HG03139 (cell line): ENCODE measurements at regions not wholly inside any gene's neighbourhood (a gene's known extent, or its start where the extent isn't known, plus 50 kb on each side); places are given as distances from the start of the nearest gene placed in this dataset.

Source experiments
- ATAC-seq: cut with Tn5 transposase; IDR thresholded peaks from one replicate; pipeline ENCODE4 v1.9.1; 2021; ENCODE audit not compliant: unreplicated experiment

DNA sequence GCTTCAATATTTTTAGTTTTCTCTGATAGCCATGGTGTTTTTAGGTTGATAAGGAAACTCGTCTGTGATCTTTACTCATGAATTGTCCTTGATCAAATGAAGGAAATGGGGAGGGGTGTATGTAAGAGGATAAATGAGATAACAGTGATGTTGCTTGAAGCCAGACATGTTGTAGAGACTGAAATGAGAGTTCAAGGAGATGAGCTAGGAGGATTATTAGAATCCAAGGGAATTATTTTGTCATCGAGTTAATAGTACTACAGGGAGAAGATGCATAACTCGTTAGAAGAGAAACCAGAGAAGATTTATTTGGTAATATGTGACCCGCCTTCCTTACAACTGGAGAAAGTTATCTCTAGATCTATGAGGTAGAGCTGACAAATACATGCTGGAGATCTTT, 371.3 kb upstream of the DDHD1 start:
- no peak for ATAC-seq

DNA sequence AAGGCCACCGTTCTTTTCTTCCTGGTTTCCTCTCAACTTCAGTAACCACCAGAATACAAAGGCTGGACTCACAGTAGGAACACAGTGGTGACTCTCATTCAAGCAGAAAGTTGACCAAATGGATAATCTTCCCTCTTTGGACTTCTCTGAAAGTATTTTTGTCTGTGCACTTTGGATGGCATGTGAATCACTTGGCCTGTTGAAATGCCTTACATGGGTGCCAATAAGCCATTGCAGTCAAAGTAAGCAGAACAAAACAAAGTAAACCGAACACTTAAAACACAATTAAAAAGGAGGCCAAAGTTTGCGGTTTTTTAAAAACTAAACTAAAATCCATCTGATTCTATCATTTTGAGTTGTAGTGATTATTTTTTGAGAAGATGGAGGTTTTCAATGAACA, 370.1 kb upstream of the DDHD1 start:
- ATAC-seq: no peak

DNA sequence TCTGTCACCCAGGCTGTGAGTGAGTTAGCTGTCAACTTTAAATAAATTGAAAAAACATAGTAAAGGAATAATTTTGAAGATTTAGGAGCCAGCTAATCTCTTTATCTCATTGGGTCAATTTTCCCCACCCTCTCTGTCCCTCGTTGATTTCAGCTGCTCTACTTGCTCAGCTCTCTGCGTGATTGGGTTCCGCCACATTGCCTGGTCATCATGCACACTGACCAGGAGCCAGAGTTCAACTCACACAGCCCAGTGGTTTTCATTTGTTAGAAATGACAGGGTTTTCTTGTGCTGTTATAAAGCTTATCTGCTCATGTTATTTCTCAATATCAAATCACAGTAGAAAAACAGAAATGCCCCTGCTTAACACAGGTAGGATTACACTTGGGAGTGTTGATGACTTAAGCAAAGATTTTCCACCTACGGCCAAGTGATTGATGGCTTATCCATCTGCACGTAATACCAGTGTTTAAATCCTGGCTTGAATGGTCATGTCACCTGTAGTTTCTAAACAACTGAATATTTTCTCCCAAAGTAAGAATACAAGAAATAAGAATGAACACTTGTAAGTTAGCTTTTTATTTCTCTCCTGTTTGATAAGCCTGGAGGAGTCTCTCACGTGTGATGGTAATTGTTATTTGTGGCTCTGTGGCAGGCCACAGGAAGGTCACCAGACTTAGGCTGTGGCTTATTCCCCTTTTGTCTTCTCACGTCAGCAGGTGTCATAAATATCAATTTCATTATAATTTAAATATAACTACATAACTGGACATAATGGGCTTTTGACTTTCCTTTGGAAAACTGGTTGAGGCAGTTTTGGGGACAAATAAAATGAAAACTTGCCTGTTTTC, 367.2 kb upstream of the DDHD1 start:
- no peak for ATAC-seq

DNA sequence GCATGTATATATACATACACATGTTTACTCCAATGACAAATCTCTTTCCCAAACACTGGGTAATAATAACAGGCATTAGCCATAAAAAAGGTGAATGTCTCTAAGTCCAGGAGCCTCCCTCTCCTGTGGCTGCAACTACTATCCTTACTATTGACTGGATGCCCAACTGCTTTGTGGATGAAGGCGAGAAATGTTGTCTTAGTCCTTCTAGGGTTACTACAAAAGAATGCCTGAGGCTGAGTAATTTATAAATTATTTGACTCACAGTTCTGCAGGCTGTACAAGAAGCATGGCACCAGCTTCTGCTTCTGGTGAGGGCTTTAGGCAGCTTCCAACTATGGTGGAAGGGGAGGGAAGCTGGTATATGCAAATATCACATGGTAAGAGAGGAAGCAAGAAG, 366.0 kb upstream of the DDHD1 start:
- ATAC-seq: no peak

DNA sequence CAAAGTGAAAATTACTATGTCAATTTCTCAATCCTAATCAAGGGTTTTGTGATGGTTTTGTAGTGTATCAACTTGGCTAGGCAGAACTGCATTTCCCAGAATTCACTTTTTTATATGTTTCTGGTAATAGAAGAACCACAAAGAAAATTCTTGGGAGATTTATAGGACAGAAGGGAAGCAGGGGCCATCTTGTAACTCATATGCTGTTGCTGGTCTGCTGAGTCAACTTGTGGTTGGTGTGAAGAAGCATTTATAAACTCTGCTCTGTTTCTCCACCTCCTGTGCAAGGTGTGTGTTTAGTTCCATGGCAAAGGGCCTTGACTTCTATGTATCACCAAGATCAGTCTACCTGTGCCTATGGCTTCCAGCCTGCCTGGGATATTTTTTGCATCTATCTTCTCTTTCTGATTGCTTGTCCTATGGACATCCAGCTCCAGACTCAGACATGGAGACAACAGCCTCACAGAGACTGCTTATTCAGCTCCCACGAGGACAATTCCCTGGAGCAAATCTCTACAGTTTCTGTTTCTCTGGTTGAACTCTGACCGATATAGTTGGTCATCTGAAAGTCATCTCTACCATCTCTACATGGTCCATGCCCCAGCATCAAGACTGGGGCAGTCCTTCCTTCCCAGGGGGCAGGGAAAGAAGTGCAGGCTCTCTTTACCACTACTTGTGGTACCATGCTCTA, 364.3 kb upstream of the DDHD1 start:
- no peak for ATAC-seq

DNA sequence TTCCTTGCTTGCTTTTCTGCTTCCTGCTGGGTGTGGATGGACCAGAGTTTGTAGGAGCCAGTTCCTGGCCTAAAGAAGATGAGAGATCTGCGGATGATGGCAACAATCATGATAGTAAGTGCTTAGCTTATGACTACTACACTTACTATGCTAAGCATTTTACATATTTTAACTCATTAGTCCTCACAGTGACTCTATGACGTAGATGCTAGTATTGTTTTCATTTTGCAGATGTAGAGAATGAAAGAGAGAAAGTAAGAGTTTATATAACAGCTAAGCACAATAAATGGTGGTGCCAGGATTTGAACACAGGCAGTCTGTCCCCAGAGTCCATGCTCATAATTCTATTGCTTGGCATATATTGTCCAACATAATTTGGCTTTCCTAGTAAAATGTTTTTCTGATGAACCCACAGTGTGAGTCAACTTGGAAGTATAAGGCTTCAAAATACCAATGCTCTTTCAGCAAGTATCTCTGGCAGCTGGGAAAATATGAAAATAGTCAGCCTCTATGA, 363.2 kb upstream of the DDHD1 start:
- ATAC-seq: no peak

DNA sequence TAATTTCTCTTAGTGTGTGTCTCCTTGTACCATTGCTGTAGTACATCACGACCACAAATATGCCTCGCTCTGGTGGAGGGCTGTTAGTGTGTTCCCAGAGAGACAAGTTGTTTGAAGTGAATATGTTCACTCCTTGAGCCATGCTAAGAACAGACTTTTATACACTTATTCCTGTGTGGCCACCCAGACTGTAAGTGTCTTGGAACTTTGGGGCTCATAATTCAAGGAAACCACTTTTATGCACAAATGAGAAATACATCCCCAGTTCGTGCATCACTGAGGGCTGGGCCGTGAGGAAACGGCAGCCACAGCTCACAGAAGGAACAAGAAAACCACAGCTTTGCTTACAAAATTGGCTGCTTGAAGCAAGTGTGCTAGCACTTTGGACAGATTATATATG, 362.2 kb upstream of the DDHD1 start:
- ATAC-seq: no peak

DNA sequence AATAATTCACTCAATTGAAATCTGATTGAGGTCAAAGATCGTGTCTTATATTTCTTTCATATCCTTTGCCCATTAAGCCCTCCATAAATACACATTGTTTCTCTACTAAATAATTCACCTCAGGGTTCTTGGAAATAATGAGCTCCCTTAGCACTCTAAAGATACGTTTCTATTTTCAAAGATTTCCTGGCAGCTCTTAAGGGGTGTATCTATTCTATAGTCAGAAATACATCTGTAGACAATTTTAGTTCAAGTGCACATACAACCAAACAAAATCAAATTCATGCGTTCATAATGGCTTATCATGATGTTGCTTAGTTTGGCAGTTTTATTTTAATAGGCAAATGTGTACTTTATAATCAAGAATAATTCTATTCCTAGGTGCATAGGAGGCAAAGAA, 361.1 kb upstream of the DDHD1 start:
- ATAC-seq: no peak

DNA sequence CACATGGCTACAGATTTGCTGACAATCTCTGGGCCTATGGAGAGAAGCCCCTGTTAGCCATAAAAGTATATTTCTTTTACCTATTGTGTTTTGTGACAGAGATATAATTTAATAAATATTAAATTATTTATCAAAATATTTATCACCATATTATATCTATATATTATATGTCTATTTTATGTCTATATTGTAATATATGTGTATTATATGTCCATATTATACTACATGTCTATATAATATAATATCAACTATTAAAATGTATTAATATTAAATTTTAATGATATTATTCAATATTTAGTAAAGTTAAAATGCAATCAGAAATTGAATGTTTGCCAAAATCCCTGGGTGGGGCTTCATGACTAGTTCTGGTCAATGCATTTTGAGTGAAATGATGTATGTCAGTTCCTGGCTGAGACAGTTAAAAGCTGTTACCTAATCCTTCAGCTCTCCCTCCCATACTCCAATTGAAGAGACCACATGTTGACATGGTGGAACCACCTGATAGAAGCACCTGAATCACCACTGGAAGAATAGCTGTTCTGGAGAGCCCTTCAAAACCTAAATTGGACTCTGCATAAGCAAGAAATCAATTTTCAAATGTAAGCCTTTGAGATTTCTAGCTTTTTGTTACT, 357.3 kb upstream of the DDHD1 start:
- no peak for ATAC-seq

DNA sequence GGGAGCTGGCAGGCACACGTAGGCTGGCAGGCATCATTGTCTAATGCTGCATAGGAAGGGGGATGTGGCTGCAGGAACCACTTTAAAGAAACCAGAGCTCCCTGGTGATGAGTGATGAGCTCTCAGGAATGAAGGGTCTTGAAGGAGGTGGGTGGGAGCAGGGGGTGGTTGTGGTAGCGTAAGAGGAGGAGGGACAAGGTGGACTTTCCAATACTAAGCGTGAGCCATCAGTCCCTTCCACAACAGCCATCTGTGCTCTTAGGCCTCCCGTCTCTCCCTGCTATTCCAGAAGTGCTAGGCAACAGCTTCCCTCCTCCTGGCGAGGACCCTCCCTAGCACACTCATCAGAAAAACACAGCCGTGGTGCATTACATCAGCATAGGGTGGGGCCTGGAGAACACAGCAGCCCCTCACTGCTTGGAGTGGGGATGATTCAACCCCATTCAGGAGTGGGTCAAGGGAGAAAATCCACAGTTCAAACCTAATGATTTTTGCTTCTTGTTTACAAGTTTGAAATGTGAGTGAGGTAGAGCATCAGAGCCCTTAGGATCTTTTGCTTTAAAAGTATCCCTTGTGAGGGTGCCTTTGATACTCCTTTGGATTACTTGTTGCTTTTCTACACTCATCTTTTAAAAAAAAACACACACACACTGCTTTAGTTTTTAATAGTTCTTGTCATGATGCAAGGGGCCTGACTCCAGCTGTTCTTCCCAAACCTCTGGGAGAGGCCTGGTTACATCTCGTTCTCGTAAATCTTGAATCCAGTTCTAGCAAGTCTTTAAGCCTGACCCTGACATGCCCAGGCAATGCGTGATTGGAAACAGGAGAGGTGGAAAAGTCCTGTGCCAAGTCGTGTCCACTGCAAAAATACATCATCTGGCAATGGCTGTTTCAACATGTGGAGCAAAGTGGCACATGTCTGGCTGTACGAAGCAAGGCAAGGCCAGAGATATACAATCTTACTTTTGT, 356.4 kb upstream of the DDHD1 start:
- no peak for ATAC-seq

DNA sequence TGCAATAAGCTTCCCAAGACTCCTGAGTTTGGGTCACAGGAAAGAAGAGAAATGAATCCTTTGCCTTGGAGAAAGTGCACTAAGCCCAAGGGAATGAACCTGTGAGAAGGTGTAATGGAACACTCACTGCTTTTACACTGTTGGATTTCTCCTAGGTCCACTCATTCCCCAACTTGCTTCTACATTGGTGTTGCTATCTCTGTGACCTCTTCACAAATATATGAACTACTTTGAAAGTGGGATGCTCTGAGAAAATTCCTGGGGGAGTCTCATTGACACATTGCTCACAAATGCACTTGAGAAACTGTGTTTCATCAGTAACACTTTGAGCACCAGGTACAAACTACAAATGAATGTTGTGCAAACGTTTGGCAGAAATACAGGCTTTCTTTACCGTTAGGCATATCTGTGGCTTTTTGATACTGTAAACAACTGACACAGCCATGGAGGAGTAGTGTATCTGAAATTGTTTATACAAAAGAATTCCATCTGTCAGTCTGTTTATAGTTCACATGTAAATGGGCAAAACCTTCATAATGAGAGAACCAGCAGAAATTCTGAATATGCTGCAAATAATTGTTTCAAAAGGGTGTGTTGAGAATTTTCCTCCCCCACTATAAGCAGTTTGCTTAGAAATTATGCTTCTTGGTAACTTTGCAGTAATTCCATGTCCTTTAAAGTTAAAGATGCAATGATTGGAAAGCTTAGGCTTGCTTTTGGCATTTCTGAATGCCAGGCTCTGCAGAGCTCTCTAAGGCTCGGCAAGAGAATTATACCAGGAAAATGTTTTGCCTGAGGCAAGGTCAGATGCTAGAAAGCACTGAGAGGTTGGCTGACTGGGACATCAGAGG, 348.5 kb upstream of the DDHD1 start:
- no peak for ATAC-seq

DNA sequence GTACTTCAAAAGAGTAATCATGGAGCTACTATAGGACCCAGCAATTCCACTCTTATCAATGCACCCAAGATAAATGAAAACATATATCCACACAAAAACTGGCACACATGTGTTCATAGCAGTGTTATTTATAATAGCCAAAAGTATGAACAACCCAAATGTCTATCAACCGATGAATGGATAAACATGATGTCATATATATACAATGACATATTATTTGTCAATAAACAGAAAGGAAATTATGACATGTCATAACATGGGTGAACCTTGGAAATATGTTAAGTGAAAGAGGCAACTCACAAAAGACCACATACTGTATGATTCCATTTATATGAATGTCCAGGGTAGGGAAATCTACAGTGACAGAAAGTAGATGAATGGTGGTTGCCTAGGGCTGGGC, 347.1 kb upstream of the DDHD1 start:
- no peak for ATAC-seq

DNA sequence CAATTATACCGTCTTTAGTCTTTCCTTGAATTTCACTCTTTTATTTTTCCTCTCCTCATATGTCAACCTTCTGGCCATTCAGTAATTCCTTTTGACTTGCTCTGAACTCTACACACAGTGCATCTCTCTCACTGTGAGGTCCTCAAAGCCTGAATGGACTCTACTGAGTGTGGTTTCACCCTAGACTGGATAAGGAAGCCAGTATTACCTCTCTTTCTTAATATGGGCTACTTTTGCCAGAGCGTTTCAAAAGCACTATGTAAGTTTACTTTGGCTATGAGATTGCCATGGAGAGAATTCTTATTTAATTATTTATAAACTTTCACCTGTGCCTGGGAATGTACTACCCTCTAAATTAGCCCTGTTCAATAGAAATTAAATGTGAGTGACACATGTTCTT, 343.5 kb upstream of the DDHD1 start:
- no peak for ATAC-seq

DNA sequence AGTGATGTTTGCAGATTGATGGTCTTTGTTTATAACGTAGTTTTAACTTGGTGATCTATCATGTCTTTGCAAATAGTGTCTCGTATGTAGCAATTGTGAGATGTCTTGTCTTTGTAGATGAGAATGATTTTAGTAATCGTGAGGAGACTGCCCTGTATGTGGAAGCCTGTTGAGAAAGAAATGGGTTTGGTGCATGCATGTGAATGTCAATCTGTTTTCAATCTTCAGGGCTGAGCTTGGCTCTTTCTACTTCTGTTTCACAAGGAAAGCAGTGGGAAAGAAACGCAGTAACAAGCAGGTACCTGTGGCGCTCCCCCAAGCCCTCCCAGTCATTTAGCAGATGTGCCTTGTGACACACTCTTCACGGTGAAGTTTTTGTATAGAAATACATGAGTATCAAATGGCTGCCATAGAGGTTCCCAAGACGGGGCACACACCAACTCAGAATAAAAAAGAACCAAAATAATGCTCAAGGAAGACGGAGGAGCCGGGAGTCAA, 342.8 kb upstream of the DDHD1 start:
- no peak for ATAC-seq

DNA sequence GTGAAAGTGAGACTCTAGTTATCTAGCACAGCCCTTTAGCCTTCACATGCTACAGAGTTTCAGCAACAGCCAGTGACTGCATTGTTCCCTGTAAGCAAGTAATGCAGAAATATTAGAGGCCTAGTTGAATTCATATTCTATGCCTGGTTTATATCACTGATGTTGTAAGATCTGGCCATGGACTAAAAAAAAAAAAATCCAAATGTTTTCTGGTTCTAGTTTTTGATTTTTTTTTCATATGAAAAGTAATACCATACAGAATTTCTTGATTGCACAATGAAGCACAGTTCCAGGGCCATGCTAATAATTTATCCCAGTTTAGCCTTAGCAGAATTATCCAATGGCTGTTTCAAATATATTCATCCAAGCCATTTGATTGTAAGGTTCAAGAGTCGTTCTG, 341.5 kb upstream of the DDHD1 start:
- ATAC-seq: no peak

DNA sequence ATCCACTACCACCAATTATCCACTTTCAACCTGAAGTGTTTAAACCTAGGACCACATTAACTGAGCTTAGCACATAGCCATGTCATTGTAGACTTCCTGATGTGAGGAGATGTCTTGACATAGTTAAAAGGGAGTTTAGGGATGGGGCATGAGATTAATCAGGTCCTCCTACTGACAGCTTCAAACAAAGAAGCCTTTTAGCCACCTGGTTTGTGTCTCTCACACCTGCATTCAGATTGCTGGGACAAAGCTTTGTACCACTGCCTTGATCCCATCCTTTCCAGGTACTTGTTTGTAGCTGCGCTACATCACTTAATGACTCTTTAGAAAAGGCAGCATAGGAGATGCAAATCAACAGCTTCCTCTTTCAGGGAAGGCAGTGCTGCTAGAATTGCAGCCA, 340.7 kb upstream of the DDHD1 start:
- no peak for ATAC-seq

DNA sequence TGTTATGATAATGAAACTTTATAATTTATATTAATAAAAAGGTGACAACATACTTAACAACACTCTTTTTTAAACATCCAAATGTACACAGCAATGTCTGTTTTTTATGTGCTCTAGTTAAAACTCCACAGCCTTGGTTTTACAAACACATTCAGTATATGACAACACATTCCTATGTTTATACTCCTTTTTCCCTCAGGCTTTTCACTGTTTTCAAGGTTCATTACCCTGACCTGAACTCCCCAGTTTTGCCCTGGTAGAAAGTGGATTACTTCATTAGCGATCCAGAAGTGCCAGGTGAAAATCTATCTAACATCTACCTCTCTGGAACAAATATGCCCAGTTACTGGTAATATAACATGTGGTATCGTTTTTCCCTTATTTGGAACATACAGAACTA, 340.2 kb upstream of the DDHD1 start:
- no peak for ATAC-seq

DNA sequence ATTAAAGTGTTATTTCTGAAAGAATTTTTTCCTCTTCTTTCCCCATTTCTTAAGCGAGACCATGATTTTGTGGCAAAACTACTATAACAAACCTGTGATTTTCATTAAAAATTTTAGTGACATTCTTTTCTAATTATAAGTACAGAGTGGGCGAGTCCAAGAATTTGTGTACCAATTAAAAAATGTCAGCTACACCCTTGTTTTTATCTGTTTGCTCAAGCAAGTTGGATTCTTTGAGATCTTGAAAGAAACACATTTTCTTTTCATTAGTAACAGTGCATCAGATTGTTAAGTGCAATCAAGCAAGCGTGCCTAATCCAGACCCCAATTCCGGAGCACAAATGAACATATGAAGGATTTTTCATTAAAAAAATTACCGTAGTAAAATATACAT, 338.8 kb upstream of the DDHD1 start:
- ATAC-seq: no peak

DNA sequence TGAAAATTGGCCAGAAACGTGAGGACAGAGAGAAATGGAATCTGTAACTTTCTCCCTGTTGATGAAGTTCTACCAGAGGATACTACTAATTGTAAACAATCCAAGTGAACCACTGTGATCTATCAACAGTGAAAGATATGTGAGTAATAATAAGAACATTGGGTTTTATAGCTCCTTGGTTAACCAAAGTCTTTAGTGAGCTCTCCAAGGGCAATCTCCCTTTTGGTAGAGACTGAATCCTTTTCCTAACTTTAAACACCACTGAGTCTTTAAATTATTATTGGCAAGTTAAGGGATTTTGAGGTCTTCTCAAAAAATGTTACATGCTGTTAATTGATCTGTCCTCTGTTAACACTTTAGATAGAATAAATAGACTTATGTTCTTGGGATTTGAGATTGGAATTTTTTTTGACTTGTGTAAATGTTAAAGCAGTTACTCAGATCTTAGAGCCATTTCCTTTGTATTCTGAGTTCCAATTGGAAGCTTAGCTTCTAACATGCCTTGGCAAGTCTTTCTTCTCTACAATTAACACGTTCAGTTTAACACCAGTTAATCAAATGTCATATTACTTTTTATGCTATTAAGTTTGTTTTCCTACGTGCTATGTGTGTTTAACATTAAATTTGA, 338.2 kb upstream of the DDHD1 start:
- no peak for ATAC-seq
